ENCODE measurements at regions not wholly inside any gene's neighbourhood (a gene's known extent, or its start where the extent isn't known, plus 50 kb on each side); places are given as distances from the start of the nearest gene placed in this dataset.

DNA sequence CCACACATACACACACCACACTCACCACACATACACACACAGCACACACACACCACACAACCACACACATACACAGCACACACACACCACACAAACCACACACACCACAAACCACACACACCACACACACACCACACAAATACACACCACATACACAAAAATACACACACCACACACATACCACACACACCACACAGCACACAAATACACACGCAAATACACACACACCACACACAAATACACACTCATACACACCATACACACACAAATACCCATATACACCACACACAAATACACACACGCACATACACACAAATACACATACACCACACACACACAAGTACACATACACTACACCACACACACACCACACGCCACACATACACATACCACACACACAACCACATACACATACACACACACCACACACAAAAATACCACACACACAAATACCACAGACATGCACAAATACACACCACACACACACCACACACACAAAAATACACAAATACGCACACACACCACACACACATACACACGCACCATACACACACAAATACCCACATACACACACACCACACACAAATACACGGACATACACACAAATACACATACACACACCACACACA, 134.6 kb upstream of the TWIST2 start:
- peaks cover 3% of the 10 kb centered on the region for H3K27me3 ChIP-seq (ENCODE audit: control insufficient read depth, insufficient read depth, low read length)

DNA sequence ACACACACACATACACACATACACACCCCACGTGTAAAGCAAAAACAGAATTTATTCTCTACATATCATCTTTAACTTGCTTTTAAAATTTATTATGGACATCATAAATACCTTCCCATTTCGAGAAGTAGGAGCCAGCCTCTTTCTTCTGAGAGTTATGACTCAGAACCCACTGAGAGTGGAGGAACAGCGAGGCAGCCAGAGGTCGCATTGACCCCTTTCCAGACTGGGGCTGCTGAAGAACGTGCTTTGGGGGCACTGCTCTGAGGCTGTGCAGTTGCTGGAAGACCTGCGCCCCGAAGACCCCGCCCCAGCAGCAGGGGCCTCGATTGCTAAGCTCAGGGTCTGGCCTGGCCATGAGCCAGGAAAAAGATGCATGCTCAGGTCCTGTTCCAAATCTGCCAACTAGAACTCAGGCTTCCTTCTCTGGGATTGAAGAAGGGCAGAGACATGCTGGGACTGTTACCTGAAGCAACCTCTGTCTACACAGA, 133.8 kb upstream of the TWIST2 start:
- Histone ChIP-seq H3K4me3 (ENCODE audit: low read depth, low read length) (no peak overlapping the region), H3K27me3 (ENCODE audit: control insufficient read depth, insufficient read depth, low read length) (peaks cover 3% of the 10 kb centered on the region), H3K4me1 (ENCODE audit: control insufficient read depth, insufficient read depth, low read length, poor library complexity, severe bottlenecking) (no peaks in the 10 kb centered on the region), H3K36me3 (ENCODE audit: control insufficient read depth, insufficient read depth, low read length) (no peaks in the 10 kb centered on the region), H3K9me3 (ENCODE audit: control insufficient read depth in 2 of 2, low read length in 2 of 2) (no peaks in the 10 kb centered on the region), H3K27ac (ENCODE audit: insufficient read depth, low read length, poor library complexity, severe bottlenecking) (no peak overlapping the region)
- ATAC-seq (ENCODE audit: low read depth in 2 of 2) (no peak), DNase-seq (no peak)
- H3K4me1 Mint-ChIP-seq = no peaks in the 10 kb centered on the region
- H3K27ac Mint-ChIP-seq = no peak overlapping the region
- H3K4me3 Mint-ChIP-seq = no peak overlapping the region
- no peaks in the 10 kb centered on the region for H3K36me3 Mint-ChIP-seq
- H3K9me3 Mint-ChIP-seq = no peaks in the 10 kb centered on the region
- H3K27me3 Mint-ChIP-seq = peaks cover 4% of the 10 kb centered on the region

More for the DNA sequence above, 134.6 kb upstream of the TWIST2 start:
- H3K4me1 ChIP-seq (ENCODE audit: control insufficient read depth, insufficient read depth, low read length, poor library complexity, severe bottlenecking) = no peaks in the 10 kb centered on the region
- H3K36me3 ChIP-seq (ENCODE audit: control insufficient read depth, insufficient read depth, low read length) = no peaks in the 10 kb centered on the region
- Mint-ChIP-seq H3K9me3 (no peaks in the 10 kb centered on the region), H3K36me3 (no peaks in the 10 kb centered on the region), H3K4me1 (no peaks in the 10 kb centered on the region), H3K27me3 (peaks cover 4% of the 10 kb centered on the region), H3K4me3 (no peak overlapping the region), H3K27ac (no peak overlapping the region)
- no peak overlapping the region for H3K27ac ChIP-seq (ENCODE audit: insufficient read depth, low read length, poor library complexity, severe bottlenecking)
- no peak for ATAC-seq (ENCODE audit: low read depth in 2 of 2)
- no peak overlapping the region for H3K4me3 ChIP-seq (ENCODE audit: low read depth, low read length)
- no peak for DNase-seq
- no peaks in the 10 kb centered on the region for H3K9me3 ChIP-seq (ENCODE audit: control insufficient read depth in 2 of 2, low read length in 2 of 2)

DNA sequence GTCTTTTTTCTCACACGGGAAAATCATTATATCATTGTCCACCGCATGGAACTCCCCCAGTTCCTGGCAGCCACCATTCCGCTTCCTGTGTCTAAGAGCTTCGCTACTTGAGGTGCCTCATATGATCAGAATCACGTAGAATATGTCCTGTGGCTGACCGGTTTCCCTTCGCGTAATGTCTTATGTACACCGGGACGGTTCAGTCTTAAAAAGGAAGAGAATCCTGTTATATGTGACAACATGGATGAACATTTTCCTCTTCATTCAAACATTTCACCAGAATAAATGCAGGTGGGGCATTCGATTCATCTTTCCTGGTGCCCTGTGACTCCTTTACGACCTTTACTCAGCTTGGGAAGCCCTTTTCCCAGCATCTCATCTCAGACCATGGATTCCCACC, 131.7 kb upstream of the TWIST2 start:
- Mint-ChIP-seq H3K9me3 (no peaks in the 10 kb centered on the region), H3K36me3 (no peaks in the 10 kb centered on the region), H3K27ac (no peak overlapping the region), H3K4me1 (no peaks in the 10 kb centered on the region), H3K4me3 (no peak overlapping the region), H3K27me3 (peaks cover 4% of the 10 kb centered on the region)
- Histone ChIP-seq H3K4me1 (ENCODE audit: control insufficient read depth, insufficient read depth, low read length, poor library complexity, severe bottlenecking) (no peaks in the 10 kb centered on the region), H3K27me3 (ENCODE audit: control insufficient read depth, insufficient read depth, low read length) (no peaks in the 10 kb centered on the region), H3K36me3 (ENCODE audit: control insufficient read depth, insufficient read depth, low read length) (no peaks in the 10 kb centered on the region), H3K27ac (ENCODE audit: insufficient read depth, low read length, poor library complexity, severe bottlenecking) (no peak overlapping the region), H3K9me3 (ENCODE audit: control insufficient read depth in 2 of 2, low read length in 2 of 2) (no peaks in the 10 kb centered on the region), H3K4me3 (ENCODE audit: low read depth, low read length) (no peak overlapping the region)
- no peak for DNase-seq
- ATAC-seq (ENCODE audit: low read depth in 2 of 2) = no peak

DNA sequence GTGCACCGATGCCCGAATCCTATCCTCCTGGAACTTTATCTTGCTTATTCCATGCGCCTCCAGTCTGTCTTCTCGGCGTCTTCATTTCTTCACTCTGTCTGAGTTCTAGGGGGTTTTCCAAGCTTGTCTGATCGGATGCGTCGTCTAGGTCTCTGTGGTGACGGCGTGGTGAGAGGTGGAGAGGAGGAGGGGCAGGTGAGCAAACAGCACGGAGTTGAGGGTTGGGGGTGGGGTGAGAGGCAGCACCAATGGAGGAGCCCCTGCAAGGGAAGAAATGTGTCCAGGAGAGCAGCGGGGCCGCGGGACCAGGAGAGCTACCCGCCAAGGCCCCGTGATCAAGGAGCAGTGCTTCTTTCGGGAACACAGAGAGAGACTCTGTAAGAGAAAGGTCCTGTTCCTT, 131.3 kb upstream of the TWIST2 start:
- H3K9me3 Mint-ChIP-seq = no peaks in the 10 kb centered on the region
- DNase-seq (no peak), ATAC-seq (ENCODE audit: low read depth in 2 of 2) (no peak)
- H3K27ac Mint-ChIP-seq = no peak overlapping the region
- Histone ChIP-seq H3K27ac (ENCODE audit: insufficient read depth, low read length, poor library complexity, severe bottlenecking) (no peak overlapping the region), H3K27me3 (ENCODE audit: control insufficient read depth, insufficient read depth, low read length) (no peaks in the 10 kb centered on the region), H3K9me3 (ENCODE audit: control insufficient read depth in 2 of 2, low read length in 2 of 2) (no peaks in the 10 kb centered on the region), H3K4me1 (ENCODE audit: control insufficient read depth, insufficient read depth, low read length, poor library complexity, severe bottlenecking) (no peaks in the 10 kb centered on the region), H3K4me3 (ENCODE audit: low read depth, low read length) (no peak overlapping the region), H3K36me3 (ENCODE audit: control insufficient read depth, insufficient read depth, low read length) (no peaks in the 10 kb centered on the region)
- H3K4me3 Mint-ChIP-seq = no peak overlapping the region
- no peaks in the 10 kb centered on the region for H3K4me1 Mint-ChIP-seq
- H3K27me3 Mint-ChIP-seq = peaks cover 4% of the 10 kb centered on the region
- H3K36me3 Mint-ChIP-seq = no peaks in the 10 kb centered on the region

DNA sequence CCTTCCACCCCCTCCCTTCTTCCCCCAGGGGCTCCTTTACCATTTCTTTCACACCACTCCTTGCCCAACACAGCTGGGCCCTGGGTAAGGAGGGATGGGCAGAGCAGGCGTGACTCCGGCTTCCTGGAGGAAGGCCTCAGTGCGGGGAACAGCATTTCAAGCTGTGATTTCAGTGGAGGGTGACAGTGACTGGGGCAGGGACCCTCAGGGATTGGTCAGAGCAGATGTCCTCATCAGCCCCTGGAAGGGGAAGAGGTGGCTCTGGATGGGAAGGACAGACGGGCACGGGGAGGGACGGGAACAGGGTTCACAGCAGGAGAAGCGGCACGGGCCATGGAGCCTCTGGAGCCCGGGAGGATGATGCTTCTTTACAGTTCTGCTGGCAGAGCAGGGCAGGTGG, 130.8 kb upstream of the TWIST2 start:
- no peaks in the 10 kb centered on the region for H3K4me1 Mint-ChIP-seq
- no peaks in the 10 kb centered on the region for H3K36me3 Mint-ChIP-seq
- H3K4me3 Mint-ChIP-seq = no peak overlapping the region
- Histone ChIP-seq H3K36me3 (ENCODE audit: control insufficient read depth, insufficient read depth, low read length) (no peaks in the 10 kb centered on the region), H3K9me3 (ENCODE audit: control insufficient read depth in 2 of 2, low read length in 2 of 2) (no peaks in the 10 kb centered on the region), H3K27ac (ENCODE audit: insufficient read depth, low read length, poor library complexity, severe bottlenecking) (no peak overlapping the region), H3K27me3 (ENCODE audit: control insufficient read depth, insufficient read depth, low read length) (no peaks in the 10 kb centered on the region), H3K4me3 (ENCODE audit: low read depth, low read length) (no peak overlapping the region), H3K4me1 (ENCODE audit: control insufficient read depth, insufficient read depth, low read length, poor library complexity, severe bottlenecking) (no peaks in the 10 kb centered on the region)
- no peak overlapping the region for H3K27ac Mint-ChIP-seq
- ATAC-seq (ENCODE audit: low read depth in 2 of 2) (no peak), DNase-seq (no peak)
- H3K27me3 Mint-ChIP-seq = peaks cover 4% of the 10 kb centered on the region
- H3K9me3 Mint-ChIP-seq = no peaks in the 10 kb centered on the region

DNA sequence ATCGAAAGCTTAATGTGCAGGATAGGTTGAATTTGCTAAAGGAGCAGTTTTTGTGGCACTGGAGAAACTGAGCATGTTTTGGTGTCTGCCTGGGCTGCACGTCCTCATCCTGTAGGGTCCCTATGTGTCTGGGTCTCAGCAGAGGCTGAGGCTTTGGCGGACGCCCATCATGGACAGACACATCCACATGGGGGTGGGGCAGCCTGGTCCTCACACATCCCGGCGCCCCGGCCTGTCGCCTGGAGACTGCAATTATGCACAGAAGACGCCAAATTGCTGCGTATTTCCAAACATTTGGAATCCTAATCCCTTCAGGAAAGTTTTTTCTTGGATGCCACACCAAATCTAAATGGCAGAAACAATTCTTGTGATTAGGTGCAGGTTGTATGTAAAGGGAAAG, 128.2 kb upstream of the TWIST2 start:
- Histone ChIP-seq H3K36me3 (ENCODE audit: control insufficient read depth, insufficient read depth, low read length) (no peaks in the 10 kb centered on the region), H3K27ac (ENCODE audit: insufficient read depth, low read length, poor library complexity, severe bottlenecking) (no peak overlapping the region), H3K4me3 (ENCODE audit: low read depth, low read length) (no peak overlapping the region), H3K4me1 (ENCODE audit: control insufficient read depth, insufficient read depth, low read length, poor library complexity, severe bottlenecking) (no peaks in the 10 kb centered on the region), H3K9me3 (ENCODE audit: control insufficient read depth in 2 of 2, low read length in 2 of 2) (no peaks in the 10 kb centered on the region), H3K27me3 (ENCODE audit: control insufficient read depth, insufficient read depth, low read length) (no peaks in the 10 kb centered on the region)
- H3K9me3 Mint-ChIP-seq = peaks cover 0 to 2% (median 0%) of the 10 kb centered on the region in 7 donors
- no peaks in the 10 kb centered on the region for H3K4me1 Mint-ChIP-seq
- peaks cover 4% of the 10 kb centered on the region for H3K27me3 Mint-ChIP-seq
- ATAC-seq (ENCODE audit: low read depth in 2 of 2) (no peak), DNase-seq (no peak)
- H3K4me3 Mint-ChIP-seq = no peak overlapping the region
- no peaks in the 10 kb centered on the region for H3K36me3 Mint-ChIP-seq
- H3K27ac Mint-ChIP-seq = no peak overlapping the region

DNA sequence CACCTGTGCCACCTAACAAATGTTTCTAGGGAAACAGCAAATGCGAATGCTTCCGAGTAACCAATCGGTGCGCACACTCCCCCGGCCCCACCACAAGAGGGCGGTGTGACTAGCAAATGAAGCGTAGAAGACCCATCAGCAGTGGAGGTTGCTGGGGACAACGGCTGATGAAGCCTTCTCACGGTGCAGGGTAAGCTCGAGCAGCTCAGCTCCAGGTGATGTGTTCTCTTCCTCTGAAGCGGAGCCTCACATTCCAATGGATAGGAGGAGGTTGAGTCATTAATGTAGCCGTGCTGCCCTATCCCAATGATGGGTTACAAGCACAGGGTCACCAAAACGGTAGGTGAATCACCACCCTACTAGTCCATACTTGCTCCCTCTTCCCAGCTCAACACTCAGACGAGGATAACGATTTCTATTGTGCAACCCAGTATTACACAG, 127.6 kb upstream of the TWIST2 start:
- H3K4me1 Mint-ChIP-seq = no peaks in the 10 kb centered on the region
- ATAC-seq (ENCODE audit: low read depth in 2 of 2) (no peak), DNase-seq (peak in 1 of 3 donors; percentile 42)
- Histone ChIP-seq H3K27me3 (ENCODE audit: control insufficient read depth, insufficient read depth, low read length) (no peaks in the 10 kb centered on the region), H3K9me3 (ENCODE audit: control insufficient read depth in 2 of 2, low read length in 2 of 2) (no peaks in the 10 kb centered on the region), H3K36me3 (ENCODE audit: control insufficient read depth, insufficient read depth, low read length) (no peaks in the 10 kb centered on the region), H3K4me3 (ENCODE audit: low read depth, low read length) (no peak overlapping the region), H3K27ac (ENCODE audit: insufficient read depth, low read length, poor library complexity, severe bottlenecking) (no peak overlapping the region), H3K4me1 (ENCODE audit: control insufficient read depth, insufficient read depth, low read length, poor library complexity, severe bottlenecking) (no peaks in the 10 kb centered on the region)
- H3K9me3 Mint-ChIP-seq = peaks cover 0 to 2% (median 0%) of the 10 kb centered on the region in 7 donors
- H3K36me3 Mint-ChIP-seq = no peaks in the 10 kb centered on the region
- no peak overlapping the region for H3K27ac Mint-ChIP-seq
- peaks cover 4% of the 10 kb centered on the region for H3K27me3 Mint-ChIP-seq
- no peak overlapping the region for H3K4me3 Mint-ChIP-seq

DNA sequence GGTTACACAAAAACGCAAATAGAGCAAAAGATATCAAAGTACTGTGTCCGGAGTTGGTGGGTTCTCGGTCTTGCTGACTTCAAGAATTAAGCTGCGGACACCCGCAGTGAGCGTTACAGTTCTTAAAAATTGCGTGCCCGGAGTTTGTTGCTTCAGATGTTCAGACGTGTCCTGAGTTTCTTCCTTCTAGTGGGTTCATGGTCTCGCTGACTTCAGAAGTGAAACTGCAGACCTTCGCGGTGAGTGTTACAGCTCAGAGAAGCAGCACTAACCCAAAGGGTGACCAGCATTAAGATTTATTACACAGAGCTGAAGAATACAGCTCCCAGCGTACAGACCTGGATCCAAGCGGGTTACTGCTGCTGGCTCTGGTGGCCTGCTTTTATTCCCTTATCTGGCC, 125.7 kb upstream of the TWIST2 start:
- no peak overlapping the region for H3K4me3 Mint-ChIP-seq
- no peaks in the 10 kb centered on the region for H3K36me3 Mint-ChIP-seq
- no peaks in the 10 kb centered on the region for H3K4me1 ChIP-seq (ENCODE audit: control insufficient read depth, insufficient read depth, low read length, poor library complexity, severe bottlenecking)
- H3K27me3 ChIP-seq (ENCODE audit: control insufficient read depth, insufficient read depth, low read length) = no peaks in the 10 kb centered on the region
- no peak for ATAC-seq (ENCODE audit: low read depth in 2 of 2)
- H3K27ac Mint-ChIP-seq = no peak overlapping the region
- H3K4me1 Mint-ChIP-seq = no peaks in the 10 kb centered on the region
- no peaks in the 10 kb centered on the region for H3K36me3 ChIP-seq (ENCODE audit: control insufficient read depth, insufficient read depth, low read length)
- H3K9me3 Mint-ChIP-seq = peaks cover 0 to 2% (median 0%) of the 10 kb centered on the region in 7 donors
- H3K27me3 Mint-ChIP-seq = peaks cover 7% of the 10 kb centered on the region
- no peaks in the 10 kb centered on the region for H3K9me3 ChIP-seq (ENCODE audit: control insufficient read depth in 2 of 2, low read length in 2 of 2)
- H3K27ac ChIP-seq (ENCODE audit: insufficient read depth, low read length, poor library complexity, severe bottlenecking) = no peak overlapping the region
- DNase-seq = no peak
- H3K4me3 ChIP-seq (ENCODE audit: low read depth, low read length) = no peak overlapping the region
